H9 (cell line): ENCODE measurements at regions not wholly inside any gene's neighbourhood (a gene's known extent, or its start where the extent isn't known, plus 50 kb on each side); places are given as distances from the start of the nearest gene placed in this dataset.

Experiments used
- DNase-seq: peaks from one replicate; pipeline ENCODE4 v3.0.0-alpha.2; 2017
- H2AFZ ChIP-seq: one replicate; pipeline ENCODE4 v1.6.1; 2013; ENCODE audit warnings: mild to moderate bottlenecking, low read length, control low read depth, moderate library complexity
- H2AK5ac ChIP-seq: 2 replicates; pipeline ENCODE4 v1.6.1; 2013; ENCODE audit warnings: low read length, control low read depth, mixed read lengths; ENCODE audit not compliant: insufficient read length
- H2BK120ac ChIP-seq: one replicate; pipeline ENCODE4 v1.6.1; 2013; ENCODE audit warnings: low read depth, mild to moderate bottlenecking, low read length, control low read depth, inconsistent platforms; ENCODE audit not compliant: poor library complexity, severe bottlenecking
- H2BK12ac ChIP-seq: 2 replicates; pipeline ENCODE4 v1.6.1; 2013; ENCODE audit warnings: low read length, control low read depth, mixed read lengths, low read depth; ENCODE audit not compliant: insufficient read length
- H2BK15ac ChIP-seq: 2 replicates; pipeline ENCODE4 v1.6.1; 2013; ENCODE audit warnings: low read depth, low read length, control low read depth
- H2BK20ac ChIP-seq: one replicate; pipeline ENCODE4 v1.6.1; 2013; ENCODE audit warnings: low read depth, mild to moderate bottlenecking, low read length, control low read depth, inconsistent platforms; ENCODE audit not compliant: poor library complexity, severe bottlenecking
- H2BK5ac ChIP-seq: 2 replicates; pipeline ENCODE4 v1.6.1; 2013; ENCODE audit warnings: low read length, control low read depth, mixed read lengths; ENCODE audit not compliant: insufficient read length
- H3K14ac ChIP-seq: 2 replicates; pipeline ENCODE4 v1.6.1; 2013; ENCODE audit warnings: low read length, control low read depth; ENCODE audit not compliant: insufficient read depth
- H3K18ac ChIP-seq: 2 replicates; pipeline ENCODE4 v1.6.1; 2013; ENCODE audit warnings: low read depth, mild to moderate bottlenecking, mixed read lengths, low read length, control low read depth; ENCODE audit not compliant: insufficient read length
- H3K23ac ChIP-seq: 2 replicates; pipeline ENCODE4 v1.6.1; 2013; ENCODE audit warnings: low read length, control low read depth, mixed read lengths, low read depth; ENCODE audit not compliant: insufficient read length
- H3K23me2 ChIP-seq: 2 replicates; pipeline ENCODE4 v1.6.1; 2013; ENCODE audit warnings: low read depth, mild to moderate bottlenecking, mixed read lengths, low read length, control low read depth; ENCODE audit not compliant: insufficient read length, poor library complexity, severe bottlenecking
- H3K27ac ChIP-seq: 2 replicates; pipeline ENCODE4 v1.5.1; 2013; ENCODE audit warnings: low read length, control low read depth, mixed read lengths, low read depth; ENCODE audit not compliant: insufficient read length
- H3K27me3 ChIP-seq: 2 replicates; pipeline ENCODE4 v1.6.1; 2013; ENCODE audit warnings: low read length, control low read depth, inconsistent platforms; ENCODE audit not compliant: insufficient read depth
- H3K4ac ChIP-seq: 2 replicates; pipeline ENCODE4 v1.6.1; 2013; ENCODE audit warnings: low read depth, mild to moderate bottlenecking, control low read depth, inconsistent platforms, low read length, moderate library complexity
- H3K4me1 ChIP-seq: 2 replicates; pipeline ENCODE4 v1.6.1; 2013; ENCODE audit warnings: low read length, control low read depth, inconsistent platforms; ENCODE audit not compliant: insufficient read depth
- H3K4me2 ChIP-seq: 2 replicates; pipeline ENCODE4 v1.6.1; 2013; ENCODE audit warnings: low read length, control low read depth, mixed read lengths; ENCODE audit not compliant: insufficient read length, insufficient read depth
- H3K56ac ChIP-seq: 2 replicates; pipeline ENCODE4 v1.6.1; 2013; ENCODE audit warnings: low read depth, mild to moderate bottlenecking, mixed read lengths, low read length, control low read depth; ENCODE audit not compliant: insufficient read length
- H3K79me1 ChIP-seq: 2 replicates; pipeline ENCODE4 v1.6.1; 2013; ENCODE audit warnings: low read depth, mild to moderate bottlenecking, moderate library complexity, low read length, control low read depth, inconsistent platforms; ENCODE audit not compliant: insufficient read depth, poor library complexity, severe bottlenecking
- H3K79me2 ChIP-seq: 2 replicates; pipeline ENCODE4 v1.6.1; 2013; ENCODE audit warnings: low read length, control low read depth, inconsistent platforms; ENCODE audit not compliant: insufficient read depth
- H3K9ac ChIP-seq: 2 replicates; pipeline ENCODE4 v1.6.1; 2013; ENCODE audit warnings: low read length, control low read depth, mixed read lengths; ENCODE audit not compliant: insufficient read length; ENCODE audit errors: extremely low read depth
- H3K9me3 ChIP-seq: one replicate; pipeline ENCODE4 v1.6.1; 2013; ENCODE audit warnings: low read depth, low read length, inconsistent platforms; ENCODE audit not compliant: control insufficient read depth
- H3T11ph ChIP-seq: one replicate; pipeline ENCODE4 v1.6.1; 2013; ENCODE audit warnings: mild to moderate bottlenecking, low read length, control low read depth, inconsistent platforms
- H4K20me1 ChIP-seq: one replicate; pipeline ENCODE4 v1.6.1; 2013; ENCODE audit not compliant: control insufficient read depth, insufficient read length, insufficient read depth
- H4K5ac ChIP-seq: 2 replicates; pipeline ENCODE4 v1.6.1; 2013; ENCODE audit warnings: low read depth, mild to moderate bottlenecking, mixed read lengths, low read length, control low read depth; ENCODE audit not compliant: insufficient read length
- H4K8ac ChIP-seq: replicated peaks from 2 replicates; pipeline ENCODE4 v1.6.1; 2013; ENCODE audit warnings: low read length, control low read depth, mixed read lengths, low read depth; ENCODE audit not compliant: insufficient read length
- H4K91ac ChIP-seq: 2 replicates; pipeline ENCODE4 v1.6.1; 2013; ENCODE audit warnings: low read depth, mild to moderate bottlenecking, moderate library complexity, mixed read lengths, low read length, control low read depth; ENCODE audit not compliant: insufficient read length
- H3K27ac Mint-ChIP-seq, 3 experiments: 2 replicates in 2 of 3; 3 replicates in 1 of 3; pipeline ENCODE4 v1.8.0; 2020 to 2021; ENCODE audit warnings: mixed read lengths in 3 of 3, mild to moderate bottlenecking in 1 of 3, moderate library complexity in 1 of 3
- H3K27me3 Mint-ChIP-seq: 2 replicates; pipeline ENCODE4 v1.8.0; 2021; ENCODE audit warnings: low read depth, mild to moderate bottlenecking, moderate library complexity, mixed read lengths
- H3K36me3 Mint-ChIP-seq, 3 experiments: 2 replicates in 2 of 3; 3 replicates in 1 of 3; pipeline ENCODE4 v1.8.0; 2020 to 2021; ENCODE audit warnings: low read depth in 3 of 3, mixed read lengths in 3 of 3; ENCODE audit not compliant: insufficient read depth in 1 of 3
- H3K4me1 Mint-ChIP-seq, 2 experiments: 2 replicates each; pipeline ENCODE4 v1.8.0; 2020; ENCODE audit warnings: mixed read lengths in 2 of 2
- H3K4me3 Mint-ChIP-seq, 2 experiments: 2 replicates in 1 of 2; 3 replicates in 1 of 2; pipeline ENCODE4 v1.8.0; 2020 to 2021; ENCODE audit warnings: mild to moderate bottlenecking in 2 of 2, mixed read lengths in 2 of 2, moderate library complexity in 1 of 2
- H3K9me3 Mint-ChIP-seq, 2 experiments: 2 replicates in 1 of 2; 3 replicates in 1 of 2; pipeline ENCODE4 v1.8.0; 2020; ENCODE audit warnings: mild to moderate bottlenecking in 2 of 2, mixed read lengths in 2 of 2, moderate library complexity in 1 of 2
- WGBS: extraction: QIAGEN DNeasy Blood & Tissue Kit; methylation state at CpG from one replicate; pipeline ENCODE4 v1.1.7; 2013; ENCODE audit warnings: missing lambda C conversion rate, low lambda C conversion rate, mixed read lengths; ENCODE audit not compliant: insufficient read length; ENCODE audit errors: extremely low coverage; 5-methylcytosine and 5-hydroxymethylcytosine counted together
- TF ChIP-seq, protein P1 (sequence below): fragments of 200-600 bp; sonication (generic); conservative IDR thresholded peaks from 3 replicates; pipeline ENCODE4 v1.8.0; 2021; ENCODE audit warnings: antibody characterized with exemption, mild to moderate bottlenecking

GRCh38 chr2:194424683-194425209 lies 1232.3 kb upstream of the SLC39A10 start:
- no peaks in the 10 kb centered on the region for H3K4me1 Mint-ChIP-seq
- Histone ChIP-seq H3K79me2 (no peaks in the 10 kb centered on the region), H4K91ac (no peak overlapping the region), H3K56ac (no peak overlapping the region), H3K9ac (no peak overlapping the region), H2AK5ac (no peak overlapping the region), H4K5ac (no peak overlapping the region), H3K9me3 (no peaks in the 10 kb centered on the region), H3K4me2 (no peak overlapping the region), H2BK5ac (no peak overlapping the region), H3K27ac (no peak overlapping the region), H3K4ac (no peak overlapping the region), H3T11ph (no peak overlapping the region), H3K23ac (no peak overlapping the region), H4K20me1 (no peaks in the 10 kb centered on the region), H2AFZ (no peak overlapping the region), H3K18ac (no peak overlapping the region), H3K14ac (no peak overlapping the region), H3K27me3 (no peaks in the 10 kb centered on the region), H3K4me1 (no peaks in the 10 kb centered on the region), H3K79me1 (no peaks in the 10 kb centered on the region), H2BK12ac (no peak overlapping the region), H4K8ac (no peak overlapping the region), H3K23me2 (no peaks in the 10 kb centered on the region), H2BK15ac (no peak overlapping the region), H2BK20ac (no peak overlapping the region), H2BK120ac (no peak overlapping the region)
- TF ChIP-seq, protein P1, sequence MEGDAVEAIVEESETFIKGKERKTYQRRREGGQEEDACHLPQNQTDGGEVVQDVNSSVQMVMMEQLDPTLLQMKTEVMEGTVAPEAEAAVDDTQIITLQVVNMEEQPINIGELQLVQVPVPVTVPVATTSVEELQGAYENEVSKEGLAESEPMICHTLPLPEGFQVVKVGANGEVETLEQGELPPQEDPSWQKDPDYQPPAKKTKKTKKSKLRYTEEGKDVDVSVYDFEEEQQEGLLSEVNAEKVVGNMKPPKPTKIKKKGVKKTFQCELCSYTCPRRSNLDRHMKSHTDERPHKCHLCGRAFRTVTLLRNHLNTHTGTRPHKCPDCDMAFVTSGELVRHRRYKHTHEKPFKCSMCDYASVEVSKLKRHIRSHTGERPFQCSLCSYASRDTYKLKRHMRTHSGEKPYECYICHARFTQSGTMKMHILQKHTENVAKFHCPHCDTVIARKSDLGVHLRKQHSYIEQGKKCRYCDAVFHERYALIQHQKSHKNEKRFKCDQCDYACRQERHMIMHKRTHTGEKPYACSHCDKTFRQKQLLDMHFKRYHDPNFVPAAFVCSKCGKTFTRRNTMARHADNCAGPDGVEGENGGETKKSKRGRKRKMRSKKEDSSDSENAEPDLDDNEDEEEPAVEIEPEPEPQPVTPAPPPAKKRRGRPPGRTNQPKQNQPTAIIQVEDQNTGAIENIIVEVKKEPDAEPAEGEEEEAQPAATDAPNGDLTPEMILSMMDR, result no peak
- no peak overlapping the region for H3K4me3 Mint-ChIP-seq
- H3K27me3 Mint-ChIP-seq, result no peaks in the 10 kb centered on the region
- no peaks in the 10 kb centered on the region for H3K9me3 Mint-ChIP-seq
- no peak for DNase-seq
- no peaks in the 10 kb centered on the region for H3K36me3 Mint-ChIP-seq
- WGBS, result no CpG with 5 or more reads among the region's 3 CpGs
- no peak overlapping the region for H3K27ac Mint-ChIP-seq
